Heart left ventricle (tissue), 16 donors: ENCODE measurements at regions not wholly inside any gene's neighbourhood (a gene's known extent, or its start where the extent isn't known, plus 50 kb on each side); places are given as distances from the start of the nearest gene placed in this dataset.

Experiments
- ATAC-seq, 4 donors: fragments of 200-7000 bp; cut with Tn5 transposase; one replicate each; pipeline ENCODE4 v1.9.1; 2020 to 2022; ENCODE audit warnings: moderate library complexity in 4 of 4, mild to moderate bottlenecking in 3 of 4, moderate number of reproducible peaks in 1 of 4
- DNase-seq, 5 donors: peaks; one replicate each; pipeline ENCODE4 v3.0.0-alpha.2; 2020
- H3K27ac ChIP-seq, 12 donors: fragments of 200-600 bp; sonication (generic) in 4 of 12; one replicate each; pipeline versions ENCODE4 v1.5.0 to v1.8.0; 2016 to 2022; ENCODE audit warnings: mild to moderate bottlenecking in 2 of 12
- H3K27me3 ChIP-seq, 9 donors: fragments of 200-600 bp; sonication (generic) in 2 of 9; one replicate each; pipeline versions ENCODE4 v1.5.1 to v1.8.0; 2016 to 2022; ENCODE audit warnings: mild to moderate bottlenecking in 3 of 9
- H3K36me3 ChIP-seq, 9 donors: fragments of 200-600 bp; sonication (generic) in 2 of 9; one replicate each; pipeline versions ENCODE4 v1.5.0 to v1.8.0; 2018 to 2022; ENCODE audit warnings: mild to moderate bottlenecking in 2 of 9
- H3K4me1 ChIP-seq, 12 donors: fragments of 200-600 bp; sonication (generic) in 4 of 12; one replicate each; pipeline versions ENCODE4 v1.5.0 to v1.8.0; 2016 to 2022; ENCODE audit warnings: mild to moderate bottlenecking in 3 of 12
- H3K4me3 ChIP-seq, 12 donors: fragments of 200-600 bp; sonication (generic) in 4 of 12; one replicate each; pipeline versions ENCODE4 v1.5.0 to v1.8.0; 2017 to 2022; ENCODE audit warnings: mild to moderate bottlenecking in 9 of 12, moderate library complexity in 4 of 12
- H3K9me3 ChIP-seq, 12 donors: fragments of 200-600 bp; sonication (generic) in 4 of 12; one replicate each; pipeline versions ENCODE4 v1.5.0 to v1.8.0; 2016 to 2022; ENCODE audit warnings: mild to moderate bottlenecking in 1 of 12
- CTCF ChIP-seq, 12 donors: fragments of 200-600 bp; sonication (generic) in 4 of 12; IDR thresholded peaks; one replicate each; pipeline versions ENCODE4 v1.5.0 to v1.8.0; 2018 to 2022; ENCODE audit warnings: antibody characterized with exemption in 12 of 12, mild to moderate bottlenecking in 5 of 12
- POLR2A ChIP-seq, 2 donors: fragments of 450-650 bp; IDR thresholded peaks; one replicate each; pipeline ENCODE4 v1.6.1; 2017; ENCODE audit warnings: antibody characterized with exemption in 2 of 2, mild to moderate bottlenecking in 2 of 2, moderate library complexity in 2 of 2
- WGBS, 4 donors: extraction: QIAGEN DNeasy Blood & Tissue Kit in 2 of 4; methylation state at CpG; one replicate each; pipeline versions ENCODE4 v1.1.5 to v1.1.7; 2013 to 2018; 5-methylcytosine and 5-hydroxymethylcytosine counted together
- intact Hi-C, 10 donors: fragments of 100-400 bp; cut with DNase I; formaldehyde crosslinking; loops; one replicate each; pipeline versions ENCODE4 v1.11.1 to v1.14.2; 2022
- donor health status: ischemic (EF 13 %, LVEDD 7.1; RV severe dilation, severe dysfunction).
- donor health status: healthy with polysubstance abuse.
- donor health status: DM: no; HTN: yes; CAD: no.
- donor health status: DM: no; HTN: no; CAD: no.
- donor health status: ischemic (EF 25% LVEDD 6.9; RV normal size, moderate dysfunction).
- donor health status: ischemic (EF 25% LVEDD 5.7; RV mildly dilated, moderate dysfunction).
- donor health status: healthy.
- donor health status: DM: yes; HTN: yes; CAD: no.
- donor health status: ischemic (EF 35%, LVEDD 5.7; RV mildly dilated, moderate dysfunction).
- donor health status: nonischemic (EF 11% LVEDD 7.7; RV severe dilation, severe dysfunction).
- donor health status: DM: yes; HTN: yes; CAD: no.
- donor health status: PGD.
- donor health status: ischemic (EF 29% LVEDD 5.4; RV normal size, mild dysfunction).
- donor health status: nonischemic (EF 23%, LVEDD 6.1; RV moderate dilation, normal function).

GRCh38 chr10:44558521-44558920 is 173.6 kb upstream of the CXCL12 start:
- DNase-seq (no peak), ATAC-seq (no peak)
- H3K27me3 ChIP-seq, result peaks cover 0 to 11% (median 0%) of the 10 kb centered on the region in 9 donors
- no peak overlapping the region for H3K27ac ChIP-seq
- no peak overlapping the region for H3K4me3 ChIP-seq
- H3K4me1 ChIP-seq, result no peaks in the 10 kb centered on the region
- intact Hi-C loops, result no loop called here
- TF ChIP-seq CTCF (IDR thresholded peaks at IDR 0.05), result no peak
- TF ChIP-seq POLR2A (IDR thresholded peaks at IDR 0.05), result no peak
- H3K36me3 ChIP-seq, result no peaks in the 10 kb centered on the region
- no peaks in the 10 kb centered on the region for H3K9me3 ChIP-seq

- TF ChIP-seq POLR2A (IDR thresholded peaks at IDR 0.05) (no peak), CTCF (IDR thresholded peaks at IDR 0.05) (no peak)
- no peaks in the 10 kb centered on the region for H3K36me3 ChIP-seq
- WGBS, 4 donors, result 95 to 99% (median 96%) methylated on average over 1 of the region's 1 CpG
- intact Hi-C loops, result no loop called here
- no peaks in the 10 kb centered on the region for H3K9me3 ChIP-seq
- peaks cover 0 to 8% (median 0%) of the 10 kb centered on the region in 12 donors for H3K4me1 ChIP-seq
- no peak overlapping the region for H3K4me3 ChIP-seq
- no peak overlapping the region for H3K27ac ChIP-seq
- ATAC-seq (no peak), DNase-seq (no peak)
- peaks cover 0 to 6% (median 0%) of the 10 kb centered on the region in 9 donors for H3K27me3 ChIP-seq
These were observed 179.5 kb upstream of the CXCL12 start for GRCh38 chr10:44564361-44564760.

- no peak for TF ChIP-seq POLR2A (IDR thresholded peaks at IDR 0.05)
- TF ChIP-seq CTCF (IDR thresholded peaks at IDR 0.05), result no peak
- DNase-seq (no peak), ATAC-seq (no peak)
- Histone ChIP-seq H3K27ac (no peak overlapping the region), H3K27me3 (peaks cover 0 to 5% (median 0%) of the 10 kb centered on the region in 9 donors), H3K4me1 (peaks cover 0 to 10% (median under 1%) of the 10 kb centered on the region in 12 donors), H3K4me3 (no peak overlapping the region), H3K36me3 (no peaks in the 10 kb centered on the region), H3K9me3 (no peaks in the 10 kb centered on the region)
- intact Hi-C loops, result no loop called here
- WGBS, 4 donors, result 47 to 87% (median 75%) methylated on average over 2 to 3 of the region's 3 CpGs
These were observed 179.9 kb upstream of the CXCL12 start for GRCh38 chr10:44564790-44565189.

- peaks cover 0 to 20% (median 4%) of the 10 kb centered on the region in 12 donors for H3K4me1 ChIP-seq
- no peak overlapping the region for H3K27ac ChIP-seq
- WGBS, 4 donors, result 49 to 99% (median 76%) methylated on average over 1 of the region's 1 CpG
- intact Hi-C loops, result no loop called here
- no peaks in the 10 kb centered on the region for H3K9me3 ChIP-seq
- ATAC-seq (no peak), DNase-seq (no peak)
- TF ChIP-seq CTCF (IDR thresholded peaks at IDR 0.05), result no peak
- TF ChIP-seq POLR2A (IDR thresholded peaks at IDR 0.05), result no peak
- no peaks in the 10 kb centered on the region for H3K27me3 ChIP-seq
- H3K4me3 ChIP-seq, result no peak overlapping the region
- no peaks in the 10 kb centered on the region for H3K36me3 ChIP-seq
These were observed 181.9 kb upstream of the CXCL12 start for GRCh38 chr10:44566786-44567185.
